NCI-H1105 treated with DMSO at 0.1 percent for 48 hours (cell line): ENCODE measurements at regions not wholly inside any gene's neighbourhood (a gene's known extent, or its start where the extent isn't known, plus 50 kb on each side); places are given as distances from the start of the nearest gene placed in this dataset.

ENCODE experiments used
- DNase-seq: peaks from one replicate; lab custom pipeline; 2025; lab: John Stamatoyannopoulos, UW

DNA sequence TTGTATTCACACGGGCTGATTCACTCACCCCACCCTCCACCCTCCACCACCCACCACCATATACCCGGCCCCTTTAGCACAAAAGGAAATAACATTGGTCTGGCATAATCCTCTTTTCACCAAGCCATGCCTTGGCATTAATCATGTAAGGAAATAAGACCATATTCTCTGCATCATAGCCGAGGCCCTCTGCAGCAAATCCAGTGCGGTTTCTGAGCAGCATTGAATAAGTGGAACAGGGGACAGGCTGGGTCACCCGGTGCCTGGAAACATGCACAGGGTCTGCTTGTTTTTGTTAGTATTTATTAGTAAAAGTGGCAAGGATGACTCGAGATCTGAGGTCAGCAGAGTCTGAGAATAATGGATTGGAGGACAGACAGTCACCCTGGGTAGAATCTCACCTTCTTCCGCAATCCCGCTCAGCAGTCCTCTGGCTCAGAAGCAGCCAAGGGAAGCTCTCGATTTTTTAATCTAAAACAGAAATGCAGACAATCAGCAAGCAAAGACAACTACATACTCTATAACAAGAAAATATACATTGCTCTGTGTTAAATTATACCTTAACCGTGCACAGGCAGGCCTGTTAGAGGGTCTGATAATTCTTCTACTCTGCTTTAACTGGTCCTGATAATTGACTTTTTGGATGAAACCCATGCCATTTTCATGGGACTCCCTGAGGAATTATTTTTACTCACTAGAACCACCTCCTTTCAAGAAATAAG is 52.4 kb upstream of the CDC42BPA start:
- DNase-seq = no peak

DNA sequence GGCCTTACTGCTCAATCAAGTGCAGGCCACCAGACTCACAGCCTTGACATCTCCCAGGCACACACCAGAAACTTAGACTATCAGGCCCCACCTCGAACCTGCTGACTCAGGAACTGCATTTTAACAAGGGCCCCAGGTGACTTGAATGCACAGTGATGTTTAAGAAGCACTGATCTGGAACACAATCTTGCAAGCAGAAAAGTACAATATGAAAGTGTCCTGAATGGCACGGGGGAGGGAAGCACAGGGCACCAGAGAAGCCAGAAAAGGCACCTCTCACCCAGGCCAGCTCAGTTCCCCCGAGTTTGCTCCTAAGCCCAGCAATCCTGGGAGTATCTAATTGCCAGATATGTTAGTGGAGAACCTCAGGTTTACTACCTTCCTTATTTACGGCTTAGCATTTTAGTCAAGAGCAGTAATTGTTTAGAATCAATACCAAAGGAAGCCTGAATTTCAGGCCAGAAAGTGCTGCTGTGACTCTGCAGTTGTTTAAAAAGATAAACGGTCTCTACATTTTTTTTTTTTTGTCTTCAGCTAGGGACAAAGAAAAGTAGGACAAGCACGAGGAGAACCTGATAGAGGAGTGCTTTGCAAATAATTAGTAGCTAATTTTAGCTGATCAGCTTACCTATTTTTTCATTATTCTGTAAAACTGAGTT is 50.9 kb upstream of the CDC42BPA start:
- DNase-seq = no peak
